CD4-positive, CD25-positive, alpha-beta regulatory T cell (primary cell): ENCODE measurements at regions not wholly inside any gene's neighbourhood (a gene's known extent, or its start where the extent isn't known, plus 50 kb on each side); places are given as distances from the start of the nearest gene placed in this dataset.

Experiments used
- ATAC-seq, 2 donors: fragments of 150-1000 bp; cut with Tn5 transposase; one replicate each; pipeline ENCODE4 v1.10.0; 2021; ENCODE audit warnings: low read depth in 2 of 2, moderate number of reproducible peaks in 2 of 2, moderate library complexity in 1 of 2
- DNase-seq, 3 donors: peaks; one replicate each; pipeline versions ENCODE4 v3.0.0 to v3.0.0-alpha.2; 2012 to 2022; ENCODE audit warnings: mixed read lengths in 1 of 3
- H3K27ac ChIP-seq: one replicate; pipeline ENCODE4 v1.7.0; 2013; ENCODE audit warnings: mild to moderate bottlenecking, low read length; ENCODE audit not compliant: insufficient read depth, poor library complexity, severe bottlenecking
- H3K27me3 ChIP-seq: one replicate; pipeline ENCODE4 v1.7.0; 2013; ENCODE audit warnings: low read length; ENCODE audit not compliant: control insufficient read depth, insufficient read depth
- H3K36me3 ChIP-seq: one replicate; pipeline ENCODE4 v1.7.0; 2013; ENCODE audit warnings: mild to moderate bottlenecking, low read length, moderate library complexity; ENCODE audit not compliant: control insufficient read depth, insufficient read depth
- H3K4me1 ChIP-seq: 2 replicates; pipeline ENCODE4 v1.7.0; 2013; ENCODE audit warnings: mild to moderate bottlenecking, low read length; ENCODE audit not compliant: insufficient read depth, control insufficient read depth, poor library complexity, severe bottlenecking
- H3K4me3 ChIP-seq: one replicate; pipeline ENCODE4 v1.7.0; 2013; ENCODE audit warnings: low read depth, mild to moderate bottlenecking, low read length, moderate library complexity
- H3K9me3 ChIP-seq, 2 experiments: 1 replicate in 1 of 2; 2 replicates in 1 of 2; pipeline ENCODE4 v1.7.0; 2013; ENCODE audit warnings: low read length in 2 of 2, mild to moderate bottlenecking in 1 of 2, moderate library complexity in 1 of 2; ENCODE audit not compliant: control insufficient read depth in 2 of 2
- H3K27ac Mint-ChIP-seq, 3 donors: one replicate each; pipeline ENCODE4 v1.8.0; 2020 to 2022; ENCODE audit warnings: mild to moderate bottlenecking in 3 of 3, mixed read lengths in 3 of 3, moderate library complexity in 2 of 3
- H3K27me3 Mint-ChIP-seq: one replicate; pipeline ENCODE4 v1.8.0; 2022; ENCODE audit warnings: mild to moderate bottlenecking, mixed read lengths
- H3K36me3 Mint-ChIP-seq: one replicate; pipeline ENCODE4 v1.8.0; 2020; ENCODE audit warnings: mixed read lengths
- H3K4me1 Mint-ChIP-seq, 4 donors: one replicate each; pipeline ENCODE4 v1.8.0; 2020 to 2022; ENCODE audit warnings: mixed read lengths in 4 of 4, mild to moderate bottlenecking in 1 of 4
- H3K4me3 Mint-ChIP-seq, 4 donors: one replicate each; pipeline ENCODE4 v1.8.0; 2020 to 2022; ENCODE audit warnings: mild to moderate bottlenecking in 4 of 4, mixed read lengths in 4 of 4, moderate library complexity in 3 of 4
- H3K9me3 Mint-ChIP-seq, 7 donors: one replicate each; pipeline ENCODE4 v1.8.0; 2020 to 2022; ENCODE audit warnings: mixed read lengths in 7 of 7, mild to moderate bottlenecking in 3 of 7, moderate library complexity in 2 of 7

DNA sequence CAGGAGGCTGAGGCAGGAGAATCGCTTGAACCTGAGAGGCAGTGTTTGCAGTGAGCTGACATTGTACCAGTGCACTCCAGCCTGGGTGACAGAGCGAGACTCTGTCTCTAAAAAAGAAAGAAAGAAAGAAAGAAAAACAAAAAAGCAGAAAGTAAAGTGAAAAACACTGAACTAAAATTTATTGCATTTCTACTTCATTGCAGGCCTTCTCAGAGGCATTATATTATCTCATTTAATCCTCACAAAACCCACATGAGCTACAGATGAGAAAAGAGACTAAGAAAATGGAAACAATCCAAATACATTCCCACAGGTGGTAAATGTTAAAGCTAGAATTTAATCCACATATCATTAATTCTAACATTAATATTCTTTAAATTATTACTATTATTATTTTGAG lies 147.2 kb upstream of the FREM2 start:
- H3K36me3 Mint-ChIP-seq: no peaks in the 10 kb centered on the region
- ATAC-seq: no peak

GRCh38 chr13:38542601-38543000 lies 144.3 kb upstream of the FREM2 start:
- Mint-ChIP-seq H3K27ac (no peak overlapping the region), H3K9me3 (peaks cover 0 to 2% (median 0%) of the 10 kb centered on the region in 7 donors), H3K4me1 (no peaks in the 10 kb centered on the region), H3K4me3 (no peak overlapping the region), H3K36me3 (no peaks in the 10 kb centered on the region), H3K27me3 (no peaks in the 10 kb centered on the region)
- no peaks in the 10 kb centered on the region for H3K9me3 ChIP-seq
- ATAC-seq: no peak
- H3K36me3 ChIP-seq: no peaks in the 10 kb centered on the region
- H3K27me3 ChIP-seq: no peaks in the 10 kb centered on the region
- H3K27ac ChIP-seq: no peak overlapping the region
- H3K4me1 ChIP-seq: no peaks in the 10 kb centered on the region
- H3K4me3 ChIP-seq: no peak overlapping the region
- no peak for DNase-seq

More for the DNA sequence above, 147.2 kb upstream of the FREM2 start:
- H3K4me3 ChIP-seq: no peak overlapping the region
- Mint-ChIP-seq H3K27me3 (no peaks in the 10 kb centered on the region), H3K4me1 (no peaks in the 10 kb centered on the region), H3K27ac (no peak overlapping the region), H3K4me3 (no peak overlapping the region), H3K9me3 (peaks cover 0 to 2% (median 0%) of the 10 kb centered on the region in 7 donors)
- H3K36me3 ChIP-seq: no peaks in the 10 kb centered on the region
- no peaks in the 10 kb centered on the region for H3K9me3 ChIP-seq
- no peaks in the 10 kb centered on the region for H3K4me1 ChIP-seq
- H3K27ac ChIP-seq: no peak overlapping the region
- H3K27me3 ChIP-seq: no peaks in the 10 kb centered on the region
- DNase-seq: no peak

DNA sequence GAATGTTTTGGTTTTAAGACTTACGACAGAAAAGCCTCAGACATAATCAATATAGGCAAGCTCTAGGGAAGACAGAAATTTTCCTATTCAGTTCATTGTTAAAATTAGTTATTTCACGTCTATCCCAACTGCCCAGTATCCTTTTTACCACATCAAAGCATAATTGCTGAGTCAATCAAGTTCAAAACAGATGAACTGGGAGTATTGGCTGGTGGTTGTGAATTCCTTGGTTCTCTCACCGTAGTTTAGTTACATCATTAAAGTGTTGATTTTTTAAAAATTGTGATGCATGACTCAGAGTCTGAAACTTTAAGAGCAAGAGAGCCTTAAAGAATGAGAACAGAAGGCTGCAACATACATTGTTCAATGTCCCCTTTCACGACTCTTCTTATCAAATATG lies 143.3 kb upstream of the FREM2 start:
- ATAC-seq: no peak
- no peaks in the 10 kb centered on the region for H3K4me1 Mint-ChIP-seq
- Histone ChIP-seq H3K9me3 (no peaks in the 10 kb centered on the region), H3K27ac (no peak overlapping the region), H3K36me3 (no peaks in the 10 kb centered on the region), H3K4me3 (no peak overlapping the region), H3K27me3 (no peaks in the 10 kb centered on the region), H3K4me1 (no peaks in the 10 kb centered on the region)
- H3K4me3 Mint-ChIP-seq: no peak overlapping the region
- no peaks in the 10 kb centered on the region for H3K27me3 Mint-ChIP-seq
- no peak for DNase-seq
- no peak overlapping the region for H3K27ac Mint-ChIP-seq
- H3K9me3 Mint-ChIP-seq: peaks cover 0 to 3% (median 0%) of the 10 kb centered on the region in 7 donors
- H3K36me3 Mint-ChIP-seq: no peaks in the 10 kb centered on the region

DNA sequence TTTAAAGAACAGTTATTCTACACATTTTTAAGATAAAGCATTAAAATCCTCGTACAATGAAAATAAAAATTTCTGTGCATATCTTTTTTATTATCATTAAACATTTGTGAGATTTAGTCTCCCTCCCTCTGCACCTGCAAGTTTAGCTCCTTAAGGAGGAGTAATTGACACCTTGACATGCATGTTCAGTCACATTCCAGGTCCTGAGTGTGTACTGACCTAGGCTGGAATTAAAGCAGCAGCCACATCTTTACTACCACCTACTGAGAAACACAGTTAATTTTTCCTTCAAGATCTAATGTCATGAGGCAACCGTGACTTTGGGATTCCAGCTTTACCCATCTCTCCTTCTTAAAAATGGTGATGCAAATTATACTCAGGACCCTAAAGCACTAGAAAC lies 123.1 kb upstream of the FREM2 start:
- Histone ChIP-seq H3K4me3 (no peak overlapping the region), H3K27ac (no peak overlapping the region), H3K9me3 (no peaks in the 10 kb centered on the region), H3K36me3 (no peaks in the 10 kb centered on the region), H3K27me3 (no peaks in the 10 kb centered on the region), H3K4me1 (no peaks in the 10 kb centered on the region)
- Mint-ChIP-seq H3K27ac (no peak overlapping the region), H3K27me3 (peaks cover 4% of the 10 kb centered on the region), H3K4me1 (no peaks in the 10 kb centered on the region), H3K36me3 (no peaks in the 10 kb centered on the region), H3K9me3 (peaks cover 0 to 9% (median 0%) of the 10 kb centered on the region in 7 donors), H3K4me3 (no peak overlapping the region)
- ATAC-seq: no peak
- no peak for DNase-seq

- Histone ChIP-seq H3K36me3 (no peaks in the 10 kb centered on the region), H3K27me3 (no peaks in the 10 kb centered on the region), H3K4me1 (no peaks in the 10 kb centered on the region), H3K27ac (no peak overlapping the region), H3K9me3 (no peaks in the 10 kb centered on the region), H3K4me3 (no peak overlapping the region)
- no peak overlapping the region for H3K4me3 Mint-ChIP-seq
- no peak for DNase-seq
- H3K9me3 Mint-ChIP-seq: peaks cover 0 to 9% (median 0%) of the 10 kb centered on the region in 7 donors
- ATAC-seq: no peak
- H3K36me3 Mint-ChIP-seq: no peaks in the 10 kb centered on the region
- H3K4me1 Mint-ChIP-seq: no peaks in the 10 kb centered on the region
- no peak overlapping the region for H3K27ac Mint-ChIP-seq
- peaks cover 4% of the 10 kb centered on the region for H3K27me3 Mint-ChIP-seq
Measured at GRCh38 chr13:38564256-38565150, 122.4 kb upstream of the FREM2 start.

GRCh38 chr13:38566023-38566422 lies 120.9 kb upstream of the FREM2 start:
- no peak overlapping the region for H3K27ac Mint-ChIP-seq
- no peak overlapping the region for H3K4me3 ChIP-seq
- no peaks in the 10 kb centered on the region for H3K4me1 ChIP-seq
- no peaks in the 10 kb centered on the region for H3K9me3 ChIP-seq
- no peaks in the 10 kb centered on the region for H3K27me3 ChIP-seq
- H3K27ac ChIP-seq: no peak overlapping the region
- H3K4me1 Mint-ChIP-seq: no peaks in the 10 kb centered on the region
- H3K4me3 Mint-ChIP-seq: no peak overlapping the region
- ATAC-seq (no peak), DNase-seq (no peak)
- peaks cover 4% of the 10 kb centered on the region for H3K27me3 Mint-ChIP-seq
- H3K36me3 ChIP-seq: no peaks in the 10 kb centered on the region
- H3K36me3 Mint-ChIP-seq: no peaks in the 10 kb centered on the region
- H3K9me3 Mint-ChIP-seq: peaks cover 0 to 9% (median 0%) of the 10 kb centered on the region in 7 donors

- H3K27me3 ChIP-seq: no peaks in the 10 kb centered on the region
- ATAC-seq: no peak
- no peaks in the 10 kb centered on the region for H3K36me3 ChIP-seq
- H3K27ac ChIP-seq: no peak overlapping the region
- no peaks in the 10 kb centered on the region for H3K9me3 ChIP-seq
- H3K27me3 Mint-ChIP-seq: peaks cover 4% of the 10 kb centered on the region
- no peak overlapping the region for H3K4me3 Mint-ChIP-seq
- no peaks in the 10 kb centered on the region for H3K4me1 ChIP-seq
- no peak overlapping the region for H3K4me3 ChIP-seq
- DNase-seq: no peak
- H3K9me3 Mint-ChIP-seq: peaks cover 0 to 9% (median 1%) of the 10 kb centered on the region in 7 donors
- no peak overlapping the region for H3K27ac Mint-ChIP-seq
- H3K36me3 Mint-ChIP-seq: no peaks in the 10 kb centered on the region
- no peaks in the 10 kb centered on the region for H3K4me1 Mint-ChIP-seq
Measured at GRCh38 chr13:38566519-38566918, 120.4 kb upstream of the FREM2 start.

- peaks cover 4% of the 10 kb centered on the region for H3K27me3 Mint-ChIP-seq
- DNase-seq (no peak), ATAC-seq (no peak)
- H3K4me3 ChIP-seq: no peak overlapping the region
- no peaks in the 10 kb centered on the region for H3K27me3 ChIP-seq
- H3K4me1 ChIP-seq: no peaks in the 10 kb centered on the region
- no peak overlapping the region for H3K27ac Mint-ChIP-seq
- no peak overlapping the region for H3K27ac ChIP-seq
- H3K9me3 ChIP-seq: no peaks in the 10 kb centered on the region
- no peaks in the 10 kb centered on the region for H3K36me3 Mint-ChIP-seq
- H3K4me3 Mint-ChIP-seq: no peak overlapping the region
- no peaks in the 10 kb centered on the region for H3K36me3 ChIP-seq
- H3K9me3 Mint-ChIP-seq: peaks cover 0 to 11% (median 2%) of the 10 kb centered on the region in 7 donors
- no peaks in the 10 kb centered on the region for H3K4me1 Mint-ChIP-seq
Measured at GRCh38 chr13:38570706-38571105, 116.2 kb upstream of the FREM2 start.
